T-cell (primary cell): ENCODE measurements at regions not wholly inside any gene's neighbourhood (a gene's known extent, or its start where the extent isn't known, plus 50 kb on each side); places are given as distances from the start of the nearest gene placed in this dataset.

Experiments
- ATAC-seq, 4 experiments: fragments of 200-7000 bp in 3 of 4; fragments of 150-1000 bp in 1 of 4; cut with Tn5 transposase; replicated peaks in 1 of 4; 1 replicate in 3 of 4; 2 replicates in 1 of 4; pipeline ENCODE4 v1.10.0; 2021; ENCODE audit warnings: moderate library complexity in 3 of 4, mild to moderate bottlenecking in 2 of 4, moderate number of reproducible peaks in 1 of 4
- CTCF ChIA-PET, 2 donors: fragments of 300-600 bp; sonication (Branson Sonifier 250); formaldehyde crosslinking; loops; one replicate each; lab custom pipeline; 2022; ENCODE audit warnings: antibody characterized with exemption in 2 of 2; lab: Charles Lee
- POLR2A ChIA-PET, 2 donors: fragments of 300-600 bp; sonication (Branson Sonifier 250); formaldehyde crosslinking; loops; one replicate each; lab custom pipeline; 2022; ENCODE audit warnings: antibody characterized with exemption in 2 of 2; lab: Charles Lee
- DNase-seq, 35 experiments: peaks; one replicate each; pipeline versions ENCODE4 v3.0.0 to v3.0.0-alpha.2; 2013 to 2023
- H3K27ac ChIP-seq: one replicate; pipeline ENCODE4 v1.5.1; 2013; ENCODE audit warnings: low read length
- H3K27me3 ChIP-seq, 2 experiments: replicated peaks in 1 of 2; 1 replicate in 1 of 2; 2 replicates in 1 of 2; pipeline versions ENCODE4 v1.6.1 to v1.7.0; 2013; ENCODE audit warnings: low read length in 1 of 2, mixed read lengths in 1 of 2; ENCODE audit not compliant: control insufficient read depth in 2 of 2, insufficient read depth in 2 of 2; ENCODE audit errors: extremely low read depth in 1 of 2
- H3K36me3 ChIP-seq, 2 donors: 1 replicate in 1 of 2; 2 replicates in 1 of 2; pipeline versions ENCODE4 v1.6.1 to v1.7.0; 2013; ENCODE audit warnings: low read length in 1 of 2; ENCODE audit not compliant: control insufficient read depth in 2 of 2, insufficient read depth in 1 of 2; ENCODE audit errors: extremely low read depth in 1 of 2
- H3K4me1 ChIP-seq, 2 experiments: 1 replicate in 1 of 2; 2 replicates in 1 of 2; pipeline versions ENCODE4 v1.6.1 to v1.7.0; 2013; ENCODE audit warnings: low read length in 2 of 2, mixed read lengths in 1 of 2; ENCODE audit not compliant: insufficient read depth in 2 of 2, control insufficient read depth in 1 of 2; ENCODE audit errors: extremely low read depth in 1 of 2
- H3K4me3 ChIP-seq, 2 donors: 1 replicate in 1 of 2; 2 replicates in 1 of 2; pipeline versions ENCODE4 v1.5.1 to v1.7.0; 2013; ENCODE audit warnings: mild to moderate bottlenecking in 2 of 2, low read length in 1 of 2, moderate library complexity in 1 of 2; ENCODE audit not compliant: control insufficient read depth in 1 of 2; ENCODE audit errors: extremely low read depth in 1 of 2
- H3K9me3 ChIP-seq: 2 replicates; pipeline ENCODE4 v1.7.0; 2013
- H3K27ac Mint-ChIP-seq, 2 donors: one replicate each; pipeline ENCODE4 v1.8.0; 2020 to 2021; ENCODE audit warnings: mild to moderate bottlenecking in 2 of 2, mixed read lengths in 2 of 2
- H3K27me3 Mint-ChIP-seq, 2 donors: one replicate each; pipeline ENCODE4 v1.8.0; 2021 to 2022; ENCODE audit warnings: mixed read lengths in 2 of 2
- H3K36me3 Mint-ChIP-seq: one replicate; pipeline ENCODE4 v1.8.0; 2021; ENCODE audit warnings: mixed read lengths
- H3K4me1 Mint-ChIP-seq, 3 donors: one replicate each; pipeline ENCODE4 v1.8.0; 2020 to 2022; ENCODE audit warnings: mixed read lengths in 3 of 3, mild to moderate bottlenecking in 1 of 3
- H3K4me3 Mint-ChIP-seq, 3 donors: one replicate each; pipeline ENCODE4 v1.8.0; 2020 to 2022; ENCODE audit warnings: mild to moderate bottlenecking in 3 of 3, mixed read lengths in 3 of 3, moderate library complexity in 3 of 3
- H3K9me3 Mint-ChIP-seq, 3 donors: one replicate each; pipeline ENCODE4 v1.8.0; 2020 to 2022; ENCODE audit warnings: mixed read lengths in 3 of 3
- WGBS: methylation state at CpG from one replicate; pipeline ENCODE4 v1.1.5; 2013; ENCODE audit warnings: missing lambda C conversion rate; ENCODE audit not compliant: insufficient coverage; 5-methylcytosine and 5-hydroxymethylcytosine counted together

GRCh38 chr2:146997488-146997887 lies 847.3 kb upstream of the ACVR2A start:
- peaks cover 0 to 10% (median 0%) of the 10 kb centered on the region in 3 donors for H3K9me3 Mint-ChIP-seq
- Histone ChIP-seq H3K27ac (no peak overlapping the region), H3K4me1 (no peaks in the 10 kb centered on the region), H3K4me3 (no peak overlapping the region), H3K27me3 (no peaks in the 10 kb centered on the region), H3K36me3 (no peaks in the 10 kb centered on the region), H3K9me3 (no peaks in the 10 kb centered on the region)
- ATAC-seq (no peak), DNase-seq (no peak)
- no peak overlapping the region for H3K4me3 Mint-ChIP-seq
- ChIA-PET POLR2A (no interaction called here), CTCF (no interaction called here)
- no peak overlapping the region for H3K27ac Mint-ChIP-seq
- peaks cover 0 to 4% of the 10 kb centered on the region in 2 donors for H3K27me3 Mint-ChIP-seq
- H3K36me3 Mint-ChIP-seq, result no peaks in the 10 kb centered on the region
- H3K4me1 Mint-ChIP-seq, result no peaks in the 10 kb centered on the region

- H3K4me3 ChIP-seq, result no peak overlapping the region
- no peaks in the 10 kb centered on the region for H3K4me1 Mint-ChIP-seq
- no peak overlapping the region for H3K27ac Mint-ChIP-seq
- 67% methylated on average over 1 of the region's 1 CpG for WGBS
- ChIA-PET CTCF (no interaction called here), POLR2A (no interaction called here)
- DNase-seq (no peak), ATAC-seq (no peak)
- H3K36me3 Mint-ChIP-seq, result no peaks in the 10 kb centered on the region
- H3K9me3 ChIP-seq, result no peaks in the 10 kb centered on the region
- H3K27ac ChIP-seq, result no peak overlapping the region
- no peak overlapping the region for H3K4me3 Mint-ChIP-seq
- H3K36me3 ChIP-seq, result no peaks in the 10 kb centered on the region
- no peaks in the 10 kb centered on the region for H3K4me1 ChIP-seq
- no peaks in the 10 kb centered on the region for H3K27me3 ChIP-seq
- peaks cover 0 to 1% of the 10 kb centered on the region in 2 donors for H3K27me3 Mint-ChIP-seq
- H3K9me3 Mint-ChIP-seq, result peaks cover 0 to 4% (median 0%) of the 10 kb centered on the region in 3 donors
Measured at GRCh38 chr2:146994246-146994645, 850.6 kb upstream of the ACVR2A start.

GRCh38 chr2:146992466-146992865 lies 852.4 kb upstream of the ACVR2A start:
- POLR2A ChIA-PET, result no interaction called here
- no peaks in the 10 kb centered on the region for H3K36me3 Mint-ChIP-seq

GRCh38 chr2:146992057-146992456 lies 852.8 kb upstream of the ACVR2A start:
- no peak for ATAC-seq
- Mint-ChIP-seq H3K9me3 (no peaks in the 10 kb centered on the region), H3K4me3 (no peak overlapping the region), H3K27me3 (peaks cover 0 to 5% of the 10 kb centered on the region in 2 donors), H3K27ac (no peak overlapping the region), H3K36me3 (no peaks in the 10 kb centered on the region), H3K4me1 (peaks cover 0 to 3% (median 0%) of the 10 kb centered on the region in 3 donors)
- H3K36me3 ChIP-seq, result no peaks in the 10 kb centered on the region
- CTCF ChIA-PET, result no interaction called here
- H3K9me3 ChIP-seq, result no peaks in the 10 kb centered on the region
- no peak for DNase-seq
- WGBS, result no CpG with 5 or more reads among the region's 2 CpGs
- POLR2A ChIA-PET, result no interaction called here
- H3K4me3 ChIP-seq, result no peak overlapping the region
- H3K27me3 ChIP-seq, result no peaks in the 10 kb centered on the region
- no peaks in the 10 kb centered on the region for H3K4me1 ChIP-seq
- no peak overlapping the region for H3K27ac ChIP-seq

More at GRCh38 chr2:146992466-146992865, 852.4 kb upstream of the ACVR2A start:
- Histone ChIP-seq H3K27me3 (no peaks in the 10 kb centered on the region), H3K36me3 (no peaks in the 10 kb centered on the region), H3K4me3 (no peak overlapping the region), H3K4me1 (no peaks in the 10 kb centered on the region), H3K27ac (no peak overlapping the region), H3K9me3 (no peaks in the 10 kb centered on the region)
- Mint-ChIP-seq H3K9me3 (no peaks in the 10 kb centered on the region), H3K27me3 (peaks cover 0 to 1% of the 10 kb centered on the region in 2 donors), H3K4me3 (no peak overlapping the region), H3K4me1 (peaks cover 0 to 3% (median 0%) of the 10 kb centered on the region in 3 donors), H3K27ac (no peak overlapping the region)
- CTCF ChIA-PET, result no interaction called here
- ATAC-seq (no peak), DNase-seq (no peak)
- WGBS, result no CpG with 5 or more reads among the region's 2 CpGs

- Histone ChIP-seq H3K36me3 (no peaks in the 10 kb centered on the region), H3K27ac (no peak overlapping the region), H3K4me3 (no peak overlapping the region), H3K27me3 (no peaks in the 10 kb centered on the region), H3K9me3 (no peaks in the 10 kb centered on the region), H3K4me1 (no peaks in the 10 kb centered on the region)
- Mint-ChIP-seq H3K4me1 (peaks cover 0 to 3% (median 0%) of the 10 kb centered on the region in 3 donors), H3K27ac (no peak overlapping the region), H3K9me3 (no peaks in the 10 kb centered on the region), H3K36me3 (no peaks in the 10 kb centered on the region), H3K4me3 (no peak overlapping the region), H3K27me3 (peaks cover 0 to 5% of the 10 kb centered on the region in 2 donors)
- ChIA-PET CTCF (interaction anchor here in 1 of 2 donors (0.6 kb wide), 1 partner anchor 37 kb away, joined by 3 read pairs; no protein-coding TSS in a partner anchor), POLR2A (no interaction called here)
- ATAC-seq (no peak), DNase-seq (no peak)
- 70% methylated on average over 2 of the region's 6 CpGs for WGBS
Measured at GRCh38 chr2:146990311-146991054, 854.3 kb upstream of the ACVR2A start.

GRCh38 chr2:146989741-146990140 lies 855.1 kb upstream of the ACVR2A start:
- Histone ChIP-seq H3K9me3 (no peaks in the 10 kb centered on the region), H3K4me3 (no peak overlapping the region), H3K36me3 (no peaks in the 10 kb centered on the region), H3K27ac (no peak overlapping the region), H3K4me1 (no peaks in the 10 kb centered on the region), H3K27me3 (no peaks in the 10 kb centered on the region)
- no peaks in the 10 kb centered on the region for H3K9me3 Mint-ChIP-seq
- no peak for ATAC-seq
- no peak overlapping the region for H3K27ac Mint-ChIP-seq
- H3K36me3 Mint-ChIP-seq, result no peaks in the 10 kb centered on the region
- no peak for DNase-seq
- peaks cover 0 to 5% of the 10 kb centered on the region in 2 donors for H3K27me3 Mint-ChIP-seq
- CTCF ChIA-PET, result no interaction called here
- no peak overlapping the region for H3K4me3 Mint-ChIP-seq
- POLR2A ChIA-PET, result no interaction called here
- no CpG with 5 or more reads among the region's 1 CpG for WGBS
- H3K4me1 Mint-ChIP-seq, result peaks cover 0 to 3% (median 0%) of the 10 kb centered on the region in 3 donors
